MCF 10A (cell line): ENCODE measurements at regions not wholly inside any gene's neighbourhood (a gene's known extent, or its start where the extent isn't known, plus 50 kb on each side); places are given as distances from the start of the nearest gene placed in this dataset.

Experiments used
- BruUV-seq: library from RNA; stranded (reverse); fragments of 400-500 nt; replicated peaks from 2 replicates; lab custom pipeline; 2021; lab: Mats Ljungman, UMichigan
- CTCF ChIA-PET: fragments of 300-600 bp; sonication (Branson Sonifier 250); formaldehyde crosslinking; extraction: SDS; loops from one replicate; lab custom pipeline; 2021; ENCODE audit warnings: antibody characterized with exemption, inconsistent platforms; lab: Yijun Ruan, JAX
- POLR2A ChIA-PET: fragments of 300-600, 350-650 bp; sonication (Branson Sonifier 250); formaldehyde crosslinking; extraction: SDS; loops from one replicate; lab custom pipeline; 2020; ENCODE audit warnings: antibody characterized with exemption, inconsistent platforms; lab: Yijun Ruan, JAX
- DNase-seq: peaks from one replicate; pipeline ENCODE4 v3.0.0-alpha.2; 2018; ENCODE audit not compliant: unreplicated experiment
- H3K27ac Mint-ChIP-seq: one replicate; pipeline ENCODE4 v1.8.0; 2022; ENCODE audit warnings: mild to moderate bottlenecking, low read depth, mixed read lengths; ENCODE audit not compliant: unreplicated experiment
- H3K27me3 Mint-ChIP-seq: one replicate; pipeline ENCODE4 v1.8.0; 2022; ENCODE audit warnings: mixed read lengths; ENCODE audit not compliant: insufficient read depth, unreplicated experiment
- H3K36me3 Mint-ChIP-seq: one replicate; pipeline ENCODE4 v1.8.0; 2022; ENCODE audit warnings: mild to moderate bottlenecking, moderate library complexity, mixed read lengths; ENCODE audit not compliant: insufficient read depth, unreplicated experiment
- H3K4me1 Mint-ChIP-seq: one replicate; pipeline ENCODE4 v1.8.0; 2022; ENCODE audit warnings: mixed read lengths; ENCODE audit not compliant: insufficient read depth, unreplicated experiment
- H3K4me3 Mint-ChIP-seq: one replicate; pipeline ENCODE4 v1.8.0; 2022; ENCODE audit warnings: mild to moderate bottlenecking, moderate library complexity, mixed read lengths; ENCODE audit not compliant: unreplicated experiment
- H3K9me3 Mint-ChIP-seq: one replicate; pipeline ENCODE4 v1.8.0; 2022; ENCODE audit warnings: mixed read lengths; ENCODE audit not compliant: unreplicated experiment
- intact Hi-C: fragments of 100-400 bp; cut with micrococcal nuclease; formaldehyde crosslinking; loops from 2 replicates; pipeline ENCODE4 v1.14.1; 2022
- TF ChIP-seq, protein P1 (sequence below): fragments of 200-600 bp; IDR thresholded peaks from one replicate; pipeline ENCODE4 v1.8.0; 2022; ENCODE audit warnings: antibody characterized with exemption, mild to moderate bottlenecking; ENCODE audit not compliant: unreplicated experiment

GRCh38 chr15:70160803-70161565 is 63.3 kb upstream of the TLE3 start:
- CTCF ChIA-PET = interaction anchor here (0.6 kb wide), 1 partner anchor 1491 kb away, joined by 4 read pairs; no protein-coding TSS in a partner anchor
- TF ChIP-seq, protein P1, sequence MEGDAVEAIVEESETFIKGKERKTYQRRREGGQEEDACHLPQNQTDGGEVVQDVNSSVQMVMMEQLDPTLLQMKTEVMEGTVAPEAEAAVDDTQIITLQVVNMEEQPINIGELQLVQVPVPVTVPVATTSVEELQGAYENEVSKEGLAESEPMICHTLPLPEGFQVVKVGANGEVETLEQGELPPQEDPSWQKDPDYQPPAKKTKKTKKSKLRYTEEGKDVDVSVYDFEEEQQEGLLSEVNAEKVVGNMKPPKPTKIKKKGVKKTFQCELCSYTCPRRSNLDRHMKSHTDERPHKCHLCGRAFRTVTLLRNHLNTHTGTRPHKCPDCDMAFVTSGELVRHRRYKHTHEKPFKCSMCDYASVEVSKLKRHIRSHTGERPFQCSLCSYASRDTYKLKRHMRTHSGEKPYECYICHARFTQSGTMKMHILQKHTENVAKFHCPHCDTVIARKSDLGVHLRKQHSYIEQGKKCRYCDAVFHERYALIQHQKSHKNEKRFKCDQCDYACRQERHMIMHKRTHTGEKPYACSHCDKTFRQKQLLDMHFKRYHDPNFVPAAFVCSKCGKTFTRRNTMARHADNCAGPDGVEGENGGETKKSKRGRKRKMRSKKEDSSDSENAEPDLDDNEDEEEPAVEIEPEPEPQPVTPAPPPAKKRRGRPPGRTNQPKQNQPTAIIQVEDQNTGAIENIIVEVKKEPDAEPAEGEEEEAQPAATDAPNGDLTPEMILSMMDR = no peak
- Mint-ChIP-seq H3K36me3 (no peaks in the 10 kb centered on the region), H3K9me3 (no peaks in the 10 kb centered on the region), H3K27me3 (no peaks in the 10 kb centered on the region), H3K4me3 (no peak overlapping the region), H3K27ac (no peak overlapping the region), H3K4me1 (peaks cover 30% of the 10 kb centered on the region)
- BruUV-seq = no TSS peak
- intact Hi-C loops = no loop called here
- POLR2A ChIA-PET = no interaction called here
- DNase-seq = no peak

- CTCF ChIA-PET = no interaction called here
- no TSS peak for BruUV-seq
- Mint-ChIP-seq H3K4me3 (no peak overlapping the region), H3K36me3 (no peaks in the 10 kb centered on the region), H3K27me3 (no peaks in the 10 kb centered on the region), H3K4me1 (peaks cover 30% of the 10 kb centered on the region), H3K27ac (no peak overlapping the region), H3K9me3 (no peaks in the 10 kb centered on the region)
- intact Hi-C loops = no loop called here
- POLR2A ChIA-PET = no interaction called here
- DNase-seq = peak; percentile 57
- TF ChIP-seq, protein P1 = no peak
These were observed 62.5 kb upstream of the TLE3 start for GRCh38 chr15:70160267-70160666.

DNA sequence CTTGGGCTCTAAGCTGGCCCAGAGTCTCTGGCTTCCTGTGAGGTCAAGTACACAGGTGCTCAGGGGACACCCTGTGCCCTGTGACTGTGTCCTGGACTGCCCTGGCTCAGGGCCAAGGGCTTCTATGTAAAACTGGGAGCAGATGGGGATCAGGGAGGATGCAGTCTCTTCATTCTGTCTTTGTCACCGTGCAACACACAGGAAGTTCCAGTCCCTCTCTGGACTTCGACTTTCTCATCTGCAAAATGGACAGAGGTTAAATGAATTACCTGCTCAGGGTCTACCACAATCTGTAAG is 61.9 kb upstream of the TLE3 start:
- POLR2A ChIA-PET = no interaction called here
- no peak for DNase-seq
- TF ChIP-seq, protein P1 = no peak

GRCh38 chr15:70159001-70159712 is 61.4 kb upstream of the TLE3 start:
- CTCF ChIA-PET = interaction anchor here (0.7 to 1.1 kb wide), 3 partner anchors 12 to 51 kb away, joined by 3 read pairs; no protein-coding TSS in a partner anchor
- Mint-ChIP-seq H3K36me3 (no peaks in the 10 kb centered on the region), H3K9me3 (no peaks in the 10 kb centered on the region), H3K4me1 (peaks cover 30% of the 10 kb centered on the region), H3K4me3 (no peak overlapping the region), H3K27ac (no peak overlapping the region), H3K27me3 (no peaks in the 10 kb centered on the region)
- BruUV-seq = no TSS peak
- TF ChIP-seq, protein P1 = no peak
- intact Hi-C loops = no loop called here
- DNase-seq = no peak
- POLR2A ChIA-PET = interaction anchor here (0.6 kb wide), 1 partner anchor 713 kb away, joined by 3 read pairs; no protein-coding TSS in a partner anchor

More for the DNA sequence above, 61.9 kb upstream of the TLE3 start:
- no peaks in the 10 kb centered on the region for H3K27me3 Mint-ChIP-seq
- CTCF ChIA-PET = interaction anchor here (0.7 to 1.1 kb wide), 3 partner anchors 13 to 51 kb away, joined by 3 read pairs; no protein-coding TSS in a partner anchor
- H3K36me3 Mint-ChIP-seq = no peaks in the 10 kb centered on the region
- peaks cover 30% of the 10 kb centered on the region for H3K4me1 Mint-ChIP-seq
- no peaks in the 10 kb centered on the region for H3K9me3 Mint-ChIP-seq
- intact Hi-C loops = no loop called here
- no peak overlapping the region for H3K4me3 Mint-ChIP-seq
- BruUV-seq = no TSS peak
- H3K27ac Mint-ChIP-seq = no peak overlapping the region
